K562 (cell line): ENCODE measurements at regions not wholly inside any gene's neighbourhood (a gene's known extent, or its start where the extent isn't known, plus 50 kb on each side); places are given as distances from the start of the nearest gene placed in this dataset.

Experiments used
- ATAC-seq: fragments of 200-7000 bp; cut with Tn5 transposase; 3 replicates; pipeline ENCODE4 v1.9.1; 2020; ENCODE audit warnings: moderate library complexity
- BruUV-seq: library from RNA; stranded (reverse); fragments of 400-500 nt; replicated peaks from 2 replicates; lab custom pipeline; 2021; lab: Mats Ljungman, UMichigan
- CTCF ChIA-PET: fragments of 300-600 bp; formaldehyde crosslinking; extraction: SDS; loops from one replicate; lab custom pipeline; 2021; ENCODE audit warnings: low intra/inter-chr PET ratio; lab: Yijun Ruan, JAX
- POLR2A ChIA-PET: fragments of 300-600, 350-650 bp; sonication (Branson Sonifier 250); formaldehyde crosslinking; extraction: SDS; loops from one replicate; lab custom pipeline; 2021; ENCODE audit warnings: antibody characterized with exemption, inconsistent platforms; lab: Yijun Ruan, JAX
- DNase-seq, 4 experiments: peaks; one replicate each; pipeline versions ENCODE4 v3.0.0 to v3.0.0-alpha.2; 2011 to 2018; ENCODE audit warnings: low spot score in 3 of 4, mixed read lengths in 3 of 4; ENCODE audit errors: extremely low read depth in 1 of 4
- FAIRE-seq: peaks from 2 replicates; lab custom pipeline; 2011; peaks lifted over from hg19 to GRCh38; lab: Jason Lieb, UNC
- H2AFZ ChIP-seq: 2 replicates; pipeline ENCODE4 v1.6.0; 2011; ENCODE audit warnings: low read depth, low read length, control low read depth, inconsistent platforms
- H3K27ac ChIP-seq: fragments of 200-600 bp; 3 replicates; pipeline ENCODE4 v1.8.0; 2011; ENCODE audit warnings: low read depth, mild to moderate bottlenecking, control low read depth, inconsistent platforms, low read length, moderate library complexity, mixed read lengths; ENCODE audit errors: extremely low read depth
- H3K27me3 ChIP-seq, 2 experiments: fragments of 300-600 bp in 1 of 2; 2 replicates in 1 of 2; 3 replicates in 1 of 2; pipeline versions ENCODE4 v1.6.0 to v1.8.0; 2011; ENCODE audit warnings: inconsistent platforms in 2 of 2, low read length in 2 of 2, mild to moderate bottlenecking in 1 of 2, mixed read lengths in 1 of 2, moderate library complexity in 1 of 2; ENCODE audit not compliant: control insufficient read depth in 2 of 2, insufficient read depth in 2 of 2
- H3K36me3 ChIP-seq: fragments of 300-600 bp; 3 replicates; pipeline ENCODE4 v1.8.0; 2011; ENCODE audit warnings: mild to moderate bottlenecking, low read length, inconsistent platforms; ENCODE audit not compliant: control insufficient read depth, insufficient read depth
- H3K4me1 ChIP-seq, 2 experiments: fragments of 200-600 bp in 1 of 2; replicated peaks in 1 of 2; 2 replicates in 1 of 2; 3 replicates in 1 of 2; pipeline versions ENCODE4 v1.5.1 to v1.8.0; 2011; ENCODE audit warnings: inconsistent platforms in 2 of 2, low read length in 2 of 2, mild to moderate bottlenecking in 1 of 2, mixed read lengths in 1 of 2, moderate library complexity in 1 of 2; ENCODE audit not compliant: control insufficient read depth in 2 of 2, insufficient read depth in 2 of 2
- H3K4me2 ChIP-seq: 2 replicates; pipeline ENCODE4 v1.6.1; 2011; ENCODE audit warnings: low read length, control low read depth, inconsistent platforms, mixed read lengths; ENCODE audit not compliant: insufficient read depth
- H3K4me3 ChIP-seq: fragments of 200-600 bp; sonication (generic), shearing (Covaris generic); 2 replicates; pipeline ENCODE4 v1.5.1; 2016; ENCODE audit warnings: control low read depth, inconsistent platforms
- H3K79me2 ChIP-seq: fragments of 200-600 bp; 3 replicates; pipeline ENCODE4 v1.8.0; 2011; ENCODE audit warnings: low read length, inconsistent platforms; ENCODE audit not compliant: control insufficient read depth, insufficient read depth
- H3K9ac ChIP-seq, 2 experiments: 2 replicates each; pipeline versions ENCODE4 v1.6.0 to v1.6.1; 2011; ENCODE audit warnings: low read depth in 2 of 2, low read length in 2 of 2, control low read depth in 1 of 2, inconsistent platforms in 1 of 2, mild to moderate bottlenecking in 1 of 2, mixed read lengths in 1 of 2; ENCODE audit not compliant: insufficient read depth in 1 of 2
- H3K9me1 ChIP-seq: one replicate; pipeline ENCODE4 v1.6.0; 2011; ENCODE audit warnings: inconsistent platforms, mild to moderate bottlenecking, low read length, moderate library complexity; ENCODE audit not compliant: control insufficient read depth, insufficient read depth
- H3K9me3 ChIP-seq: replicated peaks from 2 replicates; pipeline ENCODE4 v1.5.1; 2011; ENCODE audit warnings: low read depth, low read length, inconsistent platforms; ENCODE audit not compliant: control insufficient read depth, insufficient read depth
- H4K20me1 ChIP-seq: replicated peaks from 2 replicates; pipeline ENCODE4 v1.6.1; 2011; ENCODE audit warnings: low read length, inconsistent platforms, mixed read lengths; ENCODE audit not compliant: control insufficient read depth, insufficient read depth
- BHLHE40 ChIP-seq: IDR thresholded peaks from 2 replicates; pipeline ENCODE4 v1.6.1; 2011; ENCODE audit warnings: low read length, improper control_type of control experiment
- C11orf30 ChIP-seq: fragments of 450-650 bp; IDR thresholded peaks from 2 replicates; pipeline ENCODE4 v1.6.1; 2016; ENCODE audit warnings: low read depth, mild to moderate bottlenecking
- EGR1 ChIP-seq: fragments of 450-650 bp; conservative IDR thresholded peaks from 2 replicates; pipeline ENCODE4 v1.6.1; 2017; ENCODE audit warnings: mild to moderate bottlenecking
- MCM5 ChIP-seq: fragments of 450-650 bp; IDR thresholded peaks from 2 replicates; pipeline ENCODE4 v1.6.1; 2016; ENCODE audit warnings: low read depth
- XRCC5 ChIP-seq: fragments of 200-400 bp; formaldehyde crosslinking; IDR thresholded peaks from 2 replicates; pipeline ENCODE4 v1.6.1; 2017; ENCODE audit warnings: low read depth, mild to moderate bottlenecking, low read length
- YBX1 ChIP-seq: fragments of 450-650 bp; IDR thresholded peaks from 2 replicates; pipeline ENCODE4 v1.7.1; 2016; ENCODE audit warnings: mild to moderate bottlenecking
- ZNF583 ChIP-seq: fragments of 250-450 bp; sonication (Bioruptor Pico); IDR thresholded peaks from 2 replicates; pipeline ENCODE4 v1.4.0; 2020
- WGBS: fragments of 100-300 bp; shearing (Covaris generic); methylation state at CpG from one replicate; pipeline ENCODE4 v1.1.6; 2016; ENCODE audit warnings: low coverage, mixed read lengths; ENCODE audit not compliant: insufficient coverage; ENCODE audit errors: missing lambda C conversion rate; 5-methylcytosine and 5-hydroxymethylcytosine counted together
- in situ Hi-C: fragments of 300-500 bp; cut with MboI; formaldehyde crosslinking; loops from 4 replicates; pipeline ENCODE4 v1.15.0; 2018; ENCODE audit warnings: inconsistent platforms, mixed read lengths
- intact Hi-C: fragments of 100-400 bp; cut with micrococcal nuclease; formaldehyde crosslinking; loops from 2 replicates; pipeline ENCODE4 v1.14.2; 2022
- TF ChIP-seq, protein P1 (sequence below): fragments of 250-450 bp; sonication (Bioruptor Pico); IDR thresholded peaks from 2 replicates; pipeline ENCODE4 v1.8.0; 2022; ENCODE audit warnings: inconsistent platforms

DNA sequence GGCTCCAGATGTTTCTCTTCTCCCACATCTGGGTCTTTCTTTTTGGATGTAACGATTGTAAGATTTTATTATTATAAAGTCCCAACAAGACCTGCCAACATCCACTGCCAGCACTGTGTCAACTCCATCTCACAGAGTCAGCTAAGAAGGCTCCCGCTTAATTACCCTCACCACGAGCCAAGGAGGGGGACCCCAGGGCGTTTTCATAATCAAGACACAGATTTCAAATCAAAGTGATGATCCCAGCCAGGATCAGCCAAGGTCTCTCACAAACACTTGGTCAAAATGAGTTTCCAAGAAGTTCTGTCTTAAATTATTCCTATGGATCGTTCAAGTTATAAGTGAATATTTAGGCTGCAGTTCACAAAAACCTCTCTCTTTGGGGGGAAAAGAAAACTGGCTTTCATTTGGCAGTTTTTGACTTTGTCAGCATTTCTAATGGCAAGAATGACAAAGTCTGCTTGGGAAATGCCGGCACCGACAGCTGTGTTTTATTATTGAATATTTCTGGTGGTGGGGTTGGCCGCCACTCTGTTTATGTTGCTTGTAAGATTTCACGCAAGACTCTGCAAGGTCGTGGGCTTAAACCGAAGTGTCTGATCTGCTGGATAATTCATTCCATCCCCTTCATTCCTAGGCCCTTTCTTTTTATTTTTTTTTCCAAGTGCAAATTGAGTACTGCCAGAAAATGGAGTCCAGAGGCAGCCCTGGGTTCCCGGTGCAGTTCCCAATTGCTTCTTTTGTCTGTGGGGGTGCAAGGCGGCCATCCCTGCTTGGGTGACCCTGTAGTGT, 170.2 kb upstream of the PMEPA1 start:
- Histone ChIP-seq H3K9me3 (no peaks in the 10 kb centered on the region), H3K4me1 (no peaks in the 10 kb centered on the region), H4K20me1 (peaks cover 4% of the 10 kb centered on the region; the same call in 1 of the 2 replicates), H3K36me3 (no peaks in the 10 kb centered on the region), H3K9ac (no peak overlapping the region), H3K79me2 (no peaks in the 10 kb centered on the region), H3K4me2 (no peak overlapping the region), H3K27ac (no peak overlapping the region), H3K27me3 (peaks cover 15 to 44% of the 10 kb centered on the region in 2 experiments; a peak in 4 of 5 replicates), H3K9me1 (no peaks in the 10 kb centered on the region), H3K4me3 (no peak overlapping the region), H2AFZ (no peak overlapping the region)
- FAIRE-seq (no peak), DNase-seq (no peak), ATAC-seq (no peak)
- intact Hi-C loops (no loop called here), in situ Hi-C loops (no loop called here)
- WGBS: under 1% methylated on average over 13 of the region's 13 CpGs
- no TSS peak for BruUV-seq
- ChIA-PET CTCF (no interaction called here), POLR2A (no interaction called here)
- TF ChIP-seq C11orf30 (0 out of 2 replicates have a peak, but pooled peaks have one; percentile 8), ZNF583 (CRISPR knock-in tag) (no peak), YBX1 (no peak), MCM5 (no peak), EGR1 (no peak), XRCC5 (no peak), BHLHE40 (no peak)
- TF ChIP-seq, protein P1, sequence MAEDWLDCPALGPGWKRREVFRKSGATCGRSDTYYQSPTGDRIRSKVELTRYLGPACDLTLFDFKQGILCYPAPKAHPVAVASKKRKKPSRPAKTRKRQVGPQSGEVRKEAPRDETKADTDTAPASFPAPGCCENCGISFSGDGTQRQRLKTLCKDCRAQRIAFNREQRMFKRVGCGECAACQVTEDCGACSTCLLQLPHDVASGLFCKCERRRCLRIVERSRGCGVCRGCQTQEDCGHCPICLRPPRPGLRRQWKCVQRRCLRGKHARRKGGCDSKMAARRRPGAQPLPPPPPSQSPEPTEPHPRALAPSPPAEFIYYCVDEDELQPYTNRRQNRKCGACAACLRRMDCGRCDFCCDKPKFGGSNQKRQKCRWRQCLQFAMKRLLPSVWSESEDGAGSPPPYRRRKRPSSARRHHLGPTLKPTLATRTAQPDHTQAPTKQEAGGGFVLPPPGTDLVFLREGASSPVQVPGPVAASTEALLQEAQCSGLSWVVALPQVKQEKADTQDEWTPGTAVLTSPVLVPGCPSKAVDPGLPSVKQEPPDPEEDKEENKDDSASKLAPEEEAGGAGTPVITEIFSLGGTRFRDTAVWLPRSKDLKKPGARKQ (CRISPR knock-in tag): no peak
